Mesendoderm (in vitro differentiated cells): ENCODE measurements at regions not wholly inside any gene's neighbourhood (a gene's known extent, or its start where the extent isn't known, plus 50 kb on each side); places are given as distances from the start of the nearest gene placed in this dataset.

ENCODE experiments used
- DNase-seq: peaks from one replicate; pipeline ENCODE4 v3.0.0; 2013
- H2AK5ac ChIP-seq: 2 replicates; pipeline ENCODE4 v1.6.1; 2013; ENCODE audit warnings: low read length, inconsistent platforms
- H2BK120ac ChIP-seq: 2 replicates; pipeline ENCODE4 v1.6.1; 2013; ENCODE audit warnings: low read depth, mild to moderate bottlenecking, low read length, moderate library complexity, mixed read lengths
- H2BK15ac ChIP-seq: replicated peaks from 2 replicates; pipeline ENCODE4 v1.6.1; 2013; ENCODE audit warnings: low read depth, mild to moderate bottlenecking, moderate library complexity
- H2BK5ac ChIP-seq: 2 replicates; pipeline ENCODE4 v1.6.1; 2013; ENCODE audit warnings: low read length, inconsistent platforms
- H3K18ac ChIP-seq: 2 replicates; pipeline ENCODE4 v1.6.1; 2013; ENCODE audit warnings: mild to moderate bottlenecking, low read length, mixed read lengths
- H3K23ac ChIP-seq: one replicate; pipeline ENCODE4 v1.6.1; 2013; ENCODE audit warnings: low read length
- H3K27ac ChIP-seq: 2 replicates; pipeline ENCODE4 v1.5.1; 2013; ENCODE audit warnings: low read depth, mild to moderate bottlenecking, inconsistent platforms, low read length, moderate library complexity
- H3K27me3 ChIP-seq: 2 replicates; pipeline ENCODE4 v1.6.1; 2013; ENCODE audit warnings: low read length, control low read depth, mild to moderate bottlenecking, inconsistent platforms; ENCODE audit not compliant: insufficient read depth, poor library complexity
- H3K36me3 ChIP-seq: 2 replicates; pipeline ENCODE4 v1.6.1; 2013; ENCODE audit warnings: low read length, inconsistent platforms; ENCODE audit not compliant: control insufficient read depth, insufficient read depth
- H3K4ac ChIP-seq: one replicate; pipeline ENCODE4 v1.6.1; 2013; ENCODE audit warnings: low read depth, mild to moderate bottlenecking, low read length, moderate library complexity
- H3K4me1 ChIP-seq: 2 replicates; pipeline ENCODE4 v1.6.1; 2013; ENCODE audit warnings: low read depth, low read length, inconsistent platforms; ENCODE audit not compliant: control insufficient read depth
- H3K4me2 ChIP-seq: 2 replicates; pipeline ENCODE4 v1.6.1; 2013; ENCODE audit warnings: low read length
- H3K4me3 ChIP-seq: 2 replicates; pipeline ENCODE4 v1.5.1; 2013; ENCODE audit warnings: mild to moderate bottlenecking, low read length
- H3K56ac ChIP-seq: one replicate; pipeline ENCODE4 v1.6.1; 2013; ENCODE audit warnings: low read length
- H3K79me1 ChIP-seq: 2 replicates; pipeline ENCODE4 v1.6.1; 2013; ENCODE audit warnings: low read length, inconsistent platforms
- H3K79me2 ChIP-seq: 2 replicates; pipeline ENCODE4 v1.6.1; 2013; ENCODE audit warnings: mild to moderate bottlenecking, low read length; ENCODE audit not compliant: control insufficient read depth, insufficient read depth
- H3K9ac ChIP-seq: 2 replicates; pipeline ENCODE4 v1.6.1; 2013; ENCODE audit warnings: low read length, inconsistent platforms
- H4K5ac ChIP-seq: one replicate; pipeline ENCODE4 v1.6.1; 2013; ENCODE audit warnings: low read length
- H4K8ac ChIP-seq: one replicate; pipeline ENCODE4 v1.6.1; 2013; ENCODE audit warnings: low read depth, mild to moderate bottlenecking, control low read depth, low read length, moderate library complexity
- WGBS: extraction: QIAGEN DNeasy Blood & Tissue Kit; methylation state at CpG from one replicate; pipeline ENCODE4 v1.1.7; 2013; ENCODE audit warnings: low lambda C conversion rate, missing lambda C conversion rate; ENCODE audit not compliant: insufficient coverage; ENCODE audit errors: extremely low coverage; 5-methylcytosine and 5-hydroxymethylcytosine counted together

DNA sequence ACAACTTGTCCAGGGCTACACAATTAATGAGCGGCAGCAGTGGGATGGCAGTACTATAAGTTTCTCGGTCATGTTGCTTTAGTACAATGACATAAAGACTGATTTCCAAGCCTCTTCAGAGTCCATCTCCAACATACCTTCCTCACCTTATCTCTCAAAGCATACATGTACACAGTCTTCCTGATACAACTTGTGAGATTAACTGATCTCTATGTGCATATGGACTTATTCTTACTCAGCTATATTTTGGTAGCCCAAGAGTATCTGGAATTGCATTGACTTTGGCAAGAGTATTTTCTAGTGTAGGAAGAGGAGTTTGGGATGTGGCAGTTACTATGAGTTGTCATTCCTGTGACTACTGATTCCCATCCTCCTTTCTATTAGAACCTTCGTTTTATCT lies 575.0 kb downstream of the EDEM1 start:
- DNase-seq, result no peak
- Histone ChIP-seq H3K4ac (no peak overlapping the region), H3K4me1 (no peaks in the 10 kb centered on the region), H2BK15ac (no peak overlapping the region), H4K5ac (no peak overlapping the region), H3K56ac (no peak overlapping the region), H3K9ac (no peak overlapping the region), H2AK5ac (no peak overlapping the region), H3K79me1 (no peaks in the 10 kb centered on the region), H2BK120ac (no peak overlapping the region), H3K79me2 (no peaks in the 10 kb centered on the region), H4K8ac (no peak overlapping the region), H3K27me3 (no peaks in the 10 kb centered on the region), H3K4me2 (no peak overlapping the region), H3K27ac (no peak overlapping the region), H3K23ac (no peak overlapping the region), H3K36me3 (no peaks in the 10 kb centered on the region), H3K4me3 (no peak overlapping the region), H2BK5ac (no peak overlapping the region), H3K18ac (no peak overlapping the region)
- no CpG with 5 or more reads among the region's 3 CpGs for WGBS

DNA sequence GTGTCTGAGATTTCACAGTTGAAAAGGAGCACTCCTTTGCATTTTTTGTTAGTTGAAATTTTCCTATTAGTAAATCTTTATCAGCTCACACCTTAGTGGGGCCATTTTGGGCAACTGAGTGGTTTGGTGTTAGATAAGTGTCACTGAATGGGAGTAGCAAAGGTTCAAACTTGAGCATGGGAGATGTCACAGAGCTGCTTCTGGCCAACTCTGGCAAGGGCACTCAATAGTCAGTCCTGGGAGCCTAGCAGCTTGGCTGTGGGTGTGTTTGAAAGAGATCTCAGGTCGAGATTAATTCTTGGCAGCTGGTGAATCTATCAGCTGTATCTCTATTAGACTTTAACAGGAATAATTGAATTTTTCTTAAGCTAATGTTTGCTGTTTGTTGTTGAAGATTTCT lies 579.3 kb downstream of the EDEM1 start:
- H2AK5ac ChIP-seq, result no peak overlapping the region
- H3K56ac ChIP-seq, result no peak overlapping the region
- no peak overlapping the region for H3K23ac ChIP-seq
- H2BK120ac ChIP-seq, result no peak overlapping the region
- H4K5ac ChIP-seq, result no peak overlapping the region
- no peak overlapping the region for H3K18ac ChIP-seq
- H3K27ac ChIP-seq, result no peak overlapping the region
- no peak overlapping the region for H2BK15ac ChIP-seq
- DNase-seq, result no peak
- WGBS, result no CpG with 5 or more reads among the region's 1 CpG
- no peaks in the 10 kb centered on the region for H3K36me3 ChIP-seq
- H3K4ac ChIP-seq, result no peak overlapping the region
- no peak overlapping the region for H3K4me2 ChIP-seq
- H3K79me2 ChIP-seq, result no peaks in the 10 kb centered on the region
- H4K8ac ChIP-seq, result no peak overlapping the region
- H3K27me3 ChIP-seq, result no peaks in the 10 kb centered on the region
- H3K79me1 ChIP-seq, result no peaks in the 10 kb centered on the region
- H3K4me1 ChIP-seq, result no peaks in the 10 kb centered on the region
- no peak overlapping the region for H3K4me3 ChIP-seq
- H2BK5ac ChIP-seq, result no peak overlapping the region
- no peak overlapping the region for H3K9ac ChIP-seq

DNA sequence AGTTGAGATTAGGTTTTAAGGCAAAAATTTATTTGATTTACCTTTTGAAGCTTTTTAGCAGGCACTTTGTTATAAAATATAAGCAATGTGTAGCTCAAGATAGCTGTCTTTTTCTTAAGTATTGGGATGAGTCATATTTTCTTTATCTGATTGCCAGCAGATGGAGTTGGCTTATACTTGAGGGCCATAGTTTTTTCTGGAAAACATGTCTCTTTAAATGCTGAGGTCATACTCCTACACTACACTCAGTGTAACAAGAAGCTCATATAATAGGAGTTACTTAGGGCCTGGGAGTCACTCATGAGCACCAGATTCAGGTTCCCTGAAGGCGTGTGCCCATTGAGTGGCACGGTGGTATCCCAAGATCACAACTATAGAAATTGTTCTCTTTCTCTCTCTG lies 579.8 kb downstream of the EDEM1 start:
- Histone ChIP-seq H3K36me3 (no peaks in the 10 kb centered on the region), H3K4ac (no peak overlapping the region), H2AK5ac (no peak overlapping the region), H3K23ac (no peak overlapping the region), H3K56ac (no peak overlapping the region), H3K4me2 (no peak overlapping the region), H4K5ac (no peak overlapping the region), H3K79me1 (no peaks in the 10 kb centered on the region), H3K27ac (no peak overlapping the region), H3K27me3 (no peaks in the 10 kb centered on the region), H4K8ac (no peak overlapping the region), H2BK15ac (no peak overlapping the region), H3K4me3 (no peak overlapping the region), H2BK5ac (no peak overlapping the region), H3K79me2 (no peaks in the 10 kb centered on the region), H3K4me1 (no peaks in the 10 kb centered on the region), H3K18ac (no peak overlapping the region), H2BK120ac (no peak overlapping the region), H3K9ac (no peak overlapping the region)
- no CpG with 5 or more reads among the region's 2 CpGs for WGBS
- DNase-seq, result no peak

DNA sequence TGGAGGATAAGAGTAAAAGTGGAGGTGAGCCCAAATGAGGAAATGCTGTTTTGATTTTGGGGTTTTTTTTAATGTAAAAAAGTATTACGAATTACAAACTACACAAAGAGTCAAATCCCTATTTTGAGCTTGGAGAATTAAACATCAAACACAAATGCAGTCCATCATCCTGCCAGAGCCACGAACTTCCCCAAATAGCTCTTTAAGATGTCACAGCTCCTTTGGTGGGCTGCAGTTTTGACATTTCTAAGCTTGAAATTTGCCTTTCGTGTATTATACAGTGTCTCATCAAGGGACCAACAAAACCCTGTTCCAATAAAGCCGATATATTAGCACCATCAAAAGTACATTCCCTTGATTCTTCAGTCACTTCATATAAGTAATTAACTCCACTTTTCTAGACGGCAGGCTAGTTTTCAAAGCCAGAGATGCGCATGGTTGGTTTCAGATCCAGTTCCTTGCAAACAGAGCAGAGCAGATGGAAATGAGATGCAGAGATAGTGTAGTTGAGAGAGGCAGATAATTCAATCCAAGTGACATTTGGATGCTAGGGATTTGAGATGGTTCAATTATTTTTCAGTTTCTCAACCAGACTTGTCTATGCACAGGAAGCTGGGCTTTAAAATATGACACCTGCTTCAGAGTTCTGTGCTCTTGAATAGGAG lies 580.9 kb downstream of the EDEM1 start:
- Histone ChIP-seq H2AK5ac (no peak overlapping the region), H2BK120ac (no peak overlapping the region), H3K4ac (no peak overlapping the region), H4K5ac (no peak overlapping the region), H3K9ac (no peak overlapping the region), H2BK15ac (no peak overlapping the region), H3K4me3 (no peak overlapping the region), H3K36me3 (no peaks in the 10 kb centered on the region), H3K23ac (no peak overlapping the region), H3K18ac (no peak overlapping the region), H3K79me1 (no peaks in the 10 kb centered on the region), H3K27ac (no peak overlapping the region), H2BK5ac (no peak overlapping the region), H3K4me1 (no peaks in the 10 kb centered on the region), H3K4me2 (no peak overlapping the region), H3K56ac (no peak overlapping the region), H3K27me3 (no peaks in the 10 kb centered on the region), H4K8ac (no peak overlapping the region), H3K79me2 (no peaks in the 10 kb centered on the region)
- DNase-seq, result no peak
- WGBS, result no CpG with 5 or more reads among the region's 6 CpGs

DNA sequence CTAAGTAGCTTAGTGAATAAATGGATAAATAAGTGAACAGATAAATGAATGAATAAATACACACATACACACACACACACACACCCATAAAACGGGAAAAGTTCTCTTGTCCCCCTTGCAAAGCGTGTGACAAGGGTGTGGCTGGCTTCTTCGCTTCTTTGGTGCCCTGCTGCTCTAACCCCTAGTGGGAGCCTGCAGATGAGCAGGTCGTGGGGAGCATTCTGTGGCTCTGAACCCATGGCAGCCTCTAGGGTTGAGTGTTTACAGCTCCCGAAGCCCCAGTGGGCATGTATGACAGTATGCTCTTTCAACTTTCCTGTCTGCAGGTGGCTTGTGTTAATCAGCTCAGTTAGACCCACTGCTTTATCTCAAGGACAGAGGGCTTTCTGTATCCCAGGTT lies 582.3 kb downstream of the EDEM1 start:
- peak; percentile 7 for DNase-seq
- Histone ChIP-seq H4K5ac (no peak overlapping the region), H3K36me3 (no peaks in the 10 kb centered on the region), H3K9ac (no peak overlapping the region), H3K4ac (no peak overlapping the region), H3K23ac (no peak overlapping the region), H4K8ac (no peak overlapping the region), H2BK15ac (no peak overlapping the region), H3K4me2 (no peak overlapping the region), H3K56ac (no peak overlapping the region), H3K79me1 (no peaks in the 10 kb centered on the region), H3K27me3 (no peaks in the 10 kb centered on the region), H3K27ac (no peak overlapping the region), H3K4me1 (no peaks in the 10 kb centered on the region), H3K4me3 (no peak overlapping the region), H2AK5ac (no peak overlapping the region), H2BK5ac (no peak overlapping the region), H3K18ac (no peak overlapping the region), H2BK120ac (no peak overlapping the region), H3K79me2 (no peaks in the 10 kb centered on the region)
- no CpG with 5 or more reads among the region's 5 CpGs for WGBS

DNA sequence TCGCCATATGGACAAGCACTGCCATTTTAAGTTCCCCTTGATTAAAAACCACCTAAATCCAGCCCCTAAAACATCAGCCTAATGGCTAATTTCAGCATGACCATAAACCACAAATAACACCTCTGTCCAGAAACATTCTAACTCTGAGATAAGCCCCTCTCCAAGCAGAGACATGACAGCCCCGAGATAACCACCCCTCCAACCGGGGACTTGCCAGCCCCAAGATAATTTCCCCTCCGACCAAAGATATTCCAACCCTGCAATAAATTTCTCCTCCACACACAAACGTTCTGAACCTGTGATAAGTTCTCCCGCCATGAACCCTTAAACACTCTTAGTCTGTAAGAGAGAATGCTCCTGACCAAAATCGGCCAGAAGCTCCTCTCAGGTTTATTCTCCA lies 586.8 kb downstream of the EDEM1 start:
- no peak overlapping the region for H2AK5ac ChIP-seq
- no peak overlapping the region for H4K5ac ChIP-seq
- H2BK120ac ChIP-seq, result no peak overlapping the region
- H2BK5ac ChIP-seq, result no peak overlapping the region
- no peak overlapping the region for H3K23ac ChIP-seq
- H3K79me1 ChIP-seq, result no peaks in the 10 kb centered on the region
- DNase-seq, result no peak
- no CpG with 5 or more reads among the region's 7 CpGs for WGBS
- H3K27ac ChIP-seq, result no peak overlapping the region
- H3K27me3 ChIP-seq, result no peaks in the 10 kb centered on the region
- no peak overlapping the region for H3K56ac ChIP-seq
- no peaks in the 10 kb centered on the region for H3K79me2 ChIP-seq
- no peak overlapping the region for H3K4ac ChIP-seq
- H3K36me3 ChIP-seq, result no peaks in the 10 kb centered on the region
- no peak overlapping the region for H3K9ac ChIP-seq
- no peak overlapping the region for H3K4me3 ChIP-seq
- H3K18ac ChIP-seq, result no peak overlapping the region
- no peak overlapping the region for H4K8ac ChIP-seq
- no peak overlapping the region for H2BK15ac ChIP-seq
- no peak overlapping the region for H3K4me2 ChIP-seq
- H3K4me1 ChIP-seq, result no peaks in the 10 kb centered on the region
